Esophagus muscularis mucosa (tissue), 3 donors: ENCODE measurements at regions not wholly inside any gene's neighbourhood (a gene's known extent, or its start where the extent isn't known, plus 50 kb on each side); places are given as distances from the start of the nearest gene placed in this dataset.

ENCODE experiments used
- POLR2A ChIP-seq: fragments of 450-650 bp; IDR thresholded peaks from one replicate; pipeline ENCODE4 v1.6.1; 2017; ENCODE audit warnings: antibody characterized with exemption, moderate library complexity, mild to moderate bottlenecking, low read depth
- POLR2AphosphoS5 ChIP-seq, 2 donors: sonication (generic); formaldehyde crosslinking; IDR thresholded peaks; one replicate each; pipeline ENCODE4 v1.6.1; 2017; ENCODE audit warnings: antibody characterized with exemption in 2 of 2
- TF ChIP-seq, protein P1 (sequence below), 3 experiments: fragments of 200-600 bp in 2 of 3; fragments of 450-650 bp in 1 of 3; sonication (generic) in 2 of 3; IDR thresholded peaks; one replicate each; pipeline ENCODE4 v1.5.1; 2017 to 2019; ENCODE audit warnings: antibody characterized with exemption in 3 of 3, mild to moderate bottlenecking in 2 of 3, moderate library complexity in 1 of 3

DNA sequence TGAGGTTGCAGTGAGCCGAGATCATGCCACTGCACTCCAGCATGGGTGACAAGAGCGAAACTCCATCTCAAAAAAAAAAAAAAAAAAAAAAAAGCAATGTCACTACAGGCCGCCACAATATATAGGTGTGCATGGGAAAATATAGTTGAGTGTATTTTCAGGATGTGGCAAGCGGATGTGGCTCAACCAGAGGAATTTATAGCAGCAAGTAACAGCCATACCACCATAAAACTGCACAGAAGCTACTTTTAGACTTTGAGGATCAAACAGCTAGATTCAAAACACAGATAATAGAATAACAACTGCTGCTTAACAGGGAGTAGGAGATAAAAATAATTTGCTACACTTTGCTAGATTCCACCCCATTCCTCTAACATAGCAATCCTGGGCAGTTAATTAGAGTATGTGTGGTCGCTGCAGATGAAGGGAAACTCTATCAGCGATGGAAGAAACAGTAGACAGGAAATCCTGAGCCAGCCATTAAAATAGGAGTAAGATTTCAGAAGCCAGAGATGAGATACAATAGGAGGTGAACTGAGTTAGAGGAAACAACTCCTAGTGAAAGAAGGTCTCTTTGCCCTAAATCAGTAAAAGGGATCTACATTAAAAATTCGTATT lies 318.7 kb upstream of the STT3B start:
- TF ChIP-seq POLR2AphosphoS5 (IDR thresholded peaks at IDR 0.05) (no peak), POLR2A (no peak)
- TF ChIP-seq, protein P1, sequence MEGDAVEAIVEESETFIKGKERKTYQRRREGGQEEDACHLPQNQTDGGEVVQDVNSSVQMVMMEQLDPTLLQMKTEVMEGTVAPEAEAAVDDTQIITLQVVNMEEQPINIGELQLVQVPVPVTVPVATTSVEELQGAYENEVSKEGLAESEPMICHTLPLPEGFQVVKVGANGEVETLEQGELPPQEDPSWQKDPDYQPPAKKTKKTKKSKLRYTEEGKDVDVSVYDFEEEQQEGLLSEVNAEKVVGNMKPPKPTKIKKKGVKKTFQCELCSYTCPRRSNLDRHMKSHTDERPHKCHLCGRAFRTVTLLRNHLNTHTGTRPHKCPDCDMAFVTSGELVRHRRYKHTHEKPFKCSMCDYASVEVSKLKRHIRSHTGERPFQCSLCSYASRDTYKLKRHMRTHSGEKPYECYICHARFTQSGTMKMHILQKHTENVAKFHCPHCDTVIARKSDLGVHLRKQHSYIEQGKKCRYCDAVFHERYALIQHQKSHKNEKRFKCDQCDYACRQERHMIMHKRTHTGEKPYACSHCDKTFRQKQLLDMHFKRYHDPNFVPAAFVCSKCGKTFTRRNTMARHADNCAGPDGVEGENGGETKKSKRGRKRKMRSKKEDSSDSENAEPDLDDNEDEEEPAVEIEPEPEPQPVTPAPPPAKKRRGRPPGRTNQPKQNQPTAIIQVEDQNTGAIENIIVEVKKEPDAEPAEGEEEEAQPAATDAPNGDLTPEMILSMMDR (IDR thresholded peaks at IDR 0.05), result no peak
